ENCODE measurements at regions not wholly inside any gene's neighbourhood (a gene's known extent, or its start where the extent isn't known, plus 50 kb on each side); places are given as distances from the start of the nearest gene placed in this dataset.

- peaks cover 0 to 4% of the 10 kb centered on the region in 2 donors for H3K4me1 ChIP-seq
- no peak for DNase-seq
- no peaks in the 10 kb centered on the region for H3K9me3 ChIP-seq
- H3K27me3 ChIP-seq = no peaks in the 10 kb centered on the region
- TF ChIP-seq POLR2A (IDR thresholded peaks at IDR 0.05) (no peak), CTCF (IDR thresholded peaks at IDR 0.05) (no peak)
- 61 to 66% methylated on average over 4 of the region's 4 CpGs for WGBS, 2 donors
- intact Hi-C loops (cut with DNase I) = no loop called here
- H3K4me3 ChIP-seq (replicated peaks in 1 of 3) = no peak overlapping the region
- no peak overlapping the region for H3K27ac ChIP-seq
- no peaks in the 10 kb centered on the region for H3K36me3 ChIP-seq
These were observed 415.8 kb upstream of the NR3C2 start for GRCh38 chr4:148857973-148858534.

GRCh38 chr4:148857239-148857972, 415.2 kb upstream of the NR3C2 start:
- TF ChIP-seq POLR2A (IDR thresholded peaks at IDR 0.05) (no peak), CTCF (IDR thresholded peaks at IDR 0.05) (no peak)
- no peak overlapping the region for H3K4me3 ChIP-seq (replicated peaks in 1 of 3)

GRCh38 chr4:148854203-148854602, 412.0 kb upstream of the NR3C2 start:
- Histone ChIP-seq H3K27me3 (no peaks in the 10 kb centered on the region), H3K9me3 (no peaks in the 10 kb centered on the region), H3K4me3 (replicated peaks in 1 of 3) (no peak overlapping the region), H3K36me3 (no peaks in the 10 kb centered on the region), H3K27ac (no peak overlapping the region), H3K4me1 (peaks cover 0 to 4% of the 10 kb centered on the region in 2 donors)
- TF ChIP-seq CTCF (IDR thresholded peaks at IDR 0.05) (no peak), POLR2A (IDR thresholded peaks at IDR 0.05) (no peak)
- intact Hi-C loops (cut with DNase I) = no loop called here
- no peak for DNase-seq

More at GRCh38 chr4:148857239-148857972, 415.2 kb upstream of the NR3C2 start:
- peak; percentile 7 to 17 for DNase-seq
- intact Hi-C loops (cut with DNase I) = no loop called here
- Histone ChIP-seq H3K9me3 (no peaks in the 10 kb centered on the region), H3K27me3 (no peaks in the 10 kb centered on the region), H3K27ac (no peak overlapping the region), H3K36me3 (no peaks in the 10 kb centered on the region), H3K4me1 (peaks cover 0 to 4% of the 10 kb centered on the region in 2 donors)
- WGBS, 2 donors = 53 to 66% methylated on average over 4 of the region's 4 CpGs

GRCh38 chr4:148852092-148852699, 410.0 kb upstream of the NR3C2 start:
- intact Hi-C loops (cut with DNase I) = no loop called here
- no peaks in the 10 kb centered on the region for H3K36me3 ChIP-seq
- no peak overlapping the region for H3K27ac ChIP-seq
- no peaks in the 10 kb centered on the region for H3K9me3 ChIP-seq
- H3K4me1 ChIP-seq = peaks cover 0 to 1% of the 10 kb centered on the region in 2 donors
- DNase-seq = no peak
- TF ChIP-seq CTCF (IDR thresholded peaks at IDR 0.05) (no peak), POLR2A (IDR thresholded peaks at IDR 0.05) (no peak)
- no peaks in the 10 kb centered on the region for H3K27me3 ChIP-seq
- 69 to 72% methylated on average over 3 of the region's 3 CpGs for WGBS, 2 donors
- H3K4me3 ChIP-seq (replicated peaks in 1 of 3) = no peak overlapping the region
